D721Med (cell line): ENCODE measurements at regions not wholly inside any gene's neighbourhood (a gene's known extent, or its start where the extent isn't known, plus 50 kb on each side); places are given as distances from the start of the nearest gene placed in this dataset.
"Not testable (repeated sequence)": the region's sequence is repeated elsewhere in the genome, so short reads cannot be mapped to it uniquely, and the experiment has no call there.

Source experiments
- DNase-seq: peaks from one replicate; pipeline ENCODE4 v3.0.0; 2011; ENCODE audit warnings: low spot score; ENCODE audit not compliant: insufficient read length
- FAIRE-seq: peaks from 2 replicates; lab custom pipeline; 2011; peaks lifted over from hg19 to GRCh38; lab: Jason Lieb, UNC
- CTCF ChIP-seq: IDR thresholded peaks from 2 replicates; pipeline ENCODE4 v1.5.1; 2012; ENCODE audit warnings: mild to moderate bottlenecking, control low read depth; ENCODE audit not compliant: insufficient read depth; ENCODE audit errors: missing control alignments

- TF ChIP-seq CTCF = no peak
- DNase-seq (no peak), FAIRE-seq (peak; percentile 78)
Measured at GRCh38 chr1:190685676-190686075, 208.0 kb upstream of the BRINP3 start.

GRCh38 chr1:190688096-190688495, 210.4 kb upstream of the BRINP3 start:
- TF ChIP-seq CTCF = no peak
- DNase-seq = no peak
- FAIRE-seq = peak; percentile 55

- FAIRE-seq, DNase-seq: not testable (repeated sequence)
Measured at GRCh38 chr1:190698488-190698887, 220.8 kb upstream of the BRINP3 start.

GRCh38 chr1:190699165-190699564, 221.5 kb upstream of the BRINP3 start:
- no peak for DNase-seq
- no peak for FAIRE-seq
- no peak for TF ChIP-seq CTCF

- TF ChIP-seq CTCF = no peak
- DNase-seq (no peak), FAIRE-seq (no peak)
Measured at GRCh38 chr1:190708418-190709057, 230.9 kb upstream of the BRINP3 start.

- TF ChIP-seq CTCF = no peak
- DNase-seq (no peak), FAIRE-seq (no peak)
Measured at GRCh38 chr1:190711069-190711468, 233.4 kb upstream of the BRINP3 start.

GRCh38 chr1:190717055-190717454, 239.4 kb upstream of the BRINP3 start:
- DNase-seq = no peak
- peak; percentile 89 for FAIRE-seq
- TF ChIP-seq CTCF = no peak

GRCh38 chr1:190736971-190737590, 259.4 kb upstream of the BRINP3 start:
- peak; percentile 85 for FAIRE-seq
- no peak for TF ChIP-seq CTCF
- no peak for DNase-seq
